Lower leg skin (tissue), 3 donors: ENCODE measurements at regions not wholly inside any gene's neighbourhood (a gene's known extent, or its start where the extent isn't known, plus 50 kb on each side); places are given as distances from the start of the nearest gene placed in this dataset.

Experiments
- CTCF ChIP-seq, 3 donors: fragments of 450-650 bp; IDR thresholded peaks; one replicate each; pipeline ENCODE4 v1.5.1; 2016; ENCODE audit warnings: antibody characterized with exemption in 3 of 3, mild to moderate bottlenecking in 3 of 3, moderate library complexity in 2 of 3
- POLR2A ChIP-seq, 2 donors: fragments of 450-650 bp; IDR thresholded peaks; one replicate each; pipeline ENCODE4 v1.6.1; 2016 to 2017; ENCODE audit warnings: antibody characterized with exemption in 2 of 2, mild to moderate bottlenecking in 1 of 2, moderate library complexity in 1 of 2

DNA sequence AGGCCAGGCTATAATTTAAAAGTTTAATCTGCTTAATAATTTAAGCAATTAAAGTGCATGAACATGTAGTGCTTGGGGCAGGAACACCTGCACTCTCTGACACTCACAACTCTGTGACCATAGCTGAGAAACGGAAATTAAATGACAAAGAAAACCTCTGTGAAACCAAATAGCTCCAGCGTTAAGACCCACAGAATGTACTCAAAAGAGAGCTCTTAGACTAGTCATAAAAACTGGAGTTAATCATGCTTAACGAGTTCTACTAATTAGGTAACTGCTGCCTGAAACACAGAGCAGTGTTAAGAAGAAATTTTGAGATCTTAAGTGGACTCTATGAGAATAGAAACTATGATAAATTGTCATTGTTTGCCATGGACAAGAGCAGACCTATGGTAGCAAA is 174.4 kb upstream of the SPIN4 start:
- TF ChIP-seq CTCF (IDR thresholded peaks at IDR 0.05) (no peak), POLR2A (IDR thresholded peaks at IDR 0.05) (no peak)
